GM19452 (cell line): ENCODE measurements at regions not wholly inside any gene's neighbourhood (a gene's known extent, or its start where the extent isn't known, plus 50 kb on each side); places are given as distances from the start of the nearest gene placed in this dataset.
"Not testable (repeated sequence)": the region's sequence is repeated elsewhere in the genome, so short reads cannot be mapped to it uniquely, and the experiment has no call there.

Experiments used
- ATAC-seq: cut with Tn5 transposase; IDR thresholded peaks from one replicate; pipeline ENCODE4 v1.9.1; 2021; ENCODE audit not compliant: unreplicated experiment

GRCh38 chr17:34054495-34054894 is 200.6 kb upstream of the CCL2 start:
- no peak for ATAC-seq

GRCh38 chr17:34055606-34056005 is 199.5 kb upstream of the CCL2 start:
- ATAC-seq, result no peak

GRCh38 chr17:34059423-34060220 is 195.5 kb upstream of the CCL2 start:
- no peak for ATAC-seq

GRCh38 chr17:34066528-34066927 is 188.6 kb upstream of the CCL2 start:
- ATAC-seq, result no peak

- ATAC-seq, result no peak
These were observed 188.1 kb upstream of the CCL2 start for GRCh38 chr17:34067011-34067410.

GRCh38 chr17:34068571-34068970 is 186.5 kb upstream of the CCL2 start:
- ATAC-seq, result no peak

GRCh38 chr17:34070712-34071111 is 184.4 kb upstream of the CCL2 start:
- no peak for ATAC-seq

GRCh38 chr17:34071886-34072420 is 183.1 kb upstream of the CCL2 start:
- ATAC-seq, result no peak

- ATAC-seq, result no peak
These were observed 180.0 kb upstream of the CCL2 start for GRCh38 chr17:34075076-34075475.

- no peak for ATAC-seq
These were observed 178.1 kb upstream of the CCL2 start for GRCh38 chr17:34076743-34077631.

GRCh38 chr17:34081269-34081668 is 173.8 kb upstream of the CCL2 start:
- no peak for ATAC-seq

- ATAC-seq, result no peak
These were observed 172.7 kb upstream of the CCL2 start for GRCh38 chr17:34082404-34082803.

- ATAC-seq, result not testable (repeated sequence)
These were observed 166.0 kb upstream of the CCL2 start for GRCh38 chr17:34089042-34089441.

- no peak for ATAC-seq
These were observed 164.5 kb upstream of the CCL2 start for GRCh38 chr17:34090593-34090992.

GRCh38 chr17:34091975-34092374 is 163.1 kb upstream of the CCL2 start:
- ATAC-seq, result no peak

- ATAC-seq, result no peak
These were observed 160.0 kb upstream of the CCL2 start for GRCh38 chr17:34095106-34095505.

GRCh38 chr17:34098699-34099098 is 156.4 kb upstream of the CCL2 start:
- ATAC-seq, result no peak

GRCh38 chr17:34099859-34100515 is 155.1 kb upstream of the CCL2 start:
- no peak for ATAC-seq

GRCh38 chr17:34107019-34107418 is 148.1 kb upstream of the CCL2 start:
- no peak for ATAC-seq

GRCh38 chr17:34110315-34110714 is 144.8 kb upstream of the CCL2 start:
- no peak for ATAC-seq

- ATAC-seq, result no peak
These were observed 142.0 kb upstream of the CCL2 start for GRCh38 chr17:34113089-34113488.
